ENCODE measurements at regions not wholly inside any gene's neighbourhood (a gene's known extent, or its start where the extent isn't known, plus 50 kb on each side); places are given as distances from the start of the nearest gene placed in this dataset.

- DNase-seq (ENCODE audit: low read depth): peak; percentile 11
Measured at GRCh38 chr18:60978338-60978737, 354.9 kb upstream of the CDH20 start.

- no peak for DNase-seq (ENCODE audit: low read depth)
Measured at GRCh38 chr18:60980422-60981005, 352.7 kb upstream of the CDH20 start.

GRCh38 chr18:60981682-60982328, 351.4 kb upstream of the CDH20 start:
- no peak for DNase-seq (ENCODE audit: low read depth)

- no peak for DNase-seq (ENCODE audit: low read depth)
Measured at GRCh38 chr18:60982329-60982695, 350.9 kb upstream of the CDH20 start.

- no peak for DNase-seq (ENCODE audit: low read depth)
Measured at GRCh38 chr18:60982928-60983327, 350.3 kb upstream of the CDH20 start.

- peak; percentile 10 for DNase-seq (ENCODE audit: low read depth)
Measured at GRCh38 chr18:60984510-60984909, 348.7 kb upstream of the CDH20 start.

- DNase-seq (ENCODE audit: low read depth): no peak
Measured at GRCh38 chr18:60987963-60988362, 345.3 kb upstream of the CDH20 start.

- DNase-seq (ENCODE audit: low read depth): no peak
Measured at GRCh38 chr18:60996326-60996725, 336.9 kb upstream of the CDH20 start.

GRCh38 chr18:60996822-60997221, 336.4 kb upstream of the CDH20 start:
- no peak for DNase-seq (ENCODE audit: low read depth)

GRCh38 chr18:61001138-61001537, 332.1 kb upstream of the CDH20 start:
- no peak for DNase-seq (ENCODE audit: low read depth)

GRCh38 chr18:61006687-61007224, 326.5 kb upstream of the CDH20 start:
- no peak for DNase-seq (ENCODE audit: low read depth)

- no peak for DNase-seq (ENCODE audit: low read depth)
Measured at GRCh38 chr18:61019338-61020301, 313.6 kb upstream of the CDH20 start.

- DNase-seq (ENCODE audit: low read depth): no peak
Measured at GRCh38 chr18:61025596-61025995, 307.6 kb upstream of the CDH20 start.

- no peak for DNase-seq (ENCODE audit: low read depth)
Measured at GRCh38 chr18:61031626-61032025, 301.6 kb upstream of the CDH20 start.

- no peak for DNase-seq (ENCODE audit: low read depth)
Measured at GRCh38 chr18:61034580-61034979, 298.6 kb upstream of the CDH20 start.

GRCh38 chr18:61039251-61039650, 294.0 kb upstream of the CDH20 start:
- no peak for DNase-seq (ENCODE audit: low read depth)

GRCh38 chr18:61047794-61048193, 285.4 kb upstream of the CDH20 start:
- no peak for DNase-seq (ENCODE audit: low read depth)

- no peak for DNase-seq (ENCODE audit: low read depth)
Measured at GRCh38 chr18:61057443-61057842, 275.8 kb upstream of the CDH20 start.

GRCh38 chr18:61062258-61062657, 271.0 kb upstream of the CDH20 start:
- no peak for DNase-seq (ENCODE audit: low read depth)

GRCh38 chr18:61064911-61065310, 268.3 kb upstream of the CDH20 start:
- no peak for DNase-seq (ENCODE audit: low read depth)

GRCh38 chr18:61076986-61077385, 256.2 kb upstream of the CDH20 start:
- no peak for DNase-seq (ENCODE audit: low read depth)

- no peak for DNase-seq (ENCODE audit: low read depth)
Measured at GRCh38 chr18:61079714-61080113, 253.5 kb upstream of the CDH20 start.
